Adipocyte (in vitro differentiated cells): ENCODE measurements at regions not wholly inside any gene's neighbourhood (a gene's known extent, or its start where the extent isn't known, plus 50 kb on each side); places are given as distances from the start of the nearest gene placed in this dataset.

ENCODE experiments used
- DNase-seq: peaks from one replicate; pipeline ENCODE4 v3.0.0-alpha.2; 2015; ENCODE audit warnings: low read depth
- H3K27me3 ChIP-seq: replicated peaks from 2 replicates; pipeline ENCODE4 v1.7.0; 2013; ENCODE audit warnings: mild to moderate bottlenecking, low read length, moderate library complexity; ENCODE audit not compliant: control insufficient read depth, insufficient read depth
- H3K36me3 ChIP-seq: 2 replicates; pipeline ENCODE4 v1.7.0; 2013; ENCODE audit warnings: low read length, mild to moderate bottlenecking, moderate library complexity; ENCODE audit not compliant: control insufficient read depth, insufficient read depth, severe bottlenecking
- H3K4me1 ChIP-seq: 2 replicates; pipeline ENCODE4 v1.7.0; 2013; ENCODE audit warnings: mild to moderate bottlenecking, low read length, moderate library complexity; ENCODE audit not compliant: control insufficient read depth, insufficient read depth
- H3K4me3 ChIP-seq: 2 replicates; pipeline ENCODE4 v1.7.0; 2013; ENCODE audit warnings: mild to moderate bottlenecking, low read length, moderate library complexity
- H3K9ac ChIP-seq: 2 replicates; pipeline ENCODE4 v1.7.0; 2013; ENCODE audit warnings: mild to moderate bottlenecking, low read length, moderate library complexity
- H3K9me3 ChIP-seq: 2 replicates; pipeline ENCODE4 v1.7.0; 2013; ENCODE audit warnings: mild to moderate bottlenecking, low read length, moderate library complexity; ENCODE audit not compliant: control insufficient read depth

DNA sequence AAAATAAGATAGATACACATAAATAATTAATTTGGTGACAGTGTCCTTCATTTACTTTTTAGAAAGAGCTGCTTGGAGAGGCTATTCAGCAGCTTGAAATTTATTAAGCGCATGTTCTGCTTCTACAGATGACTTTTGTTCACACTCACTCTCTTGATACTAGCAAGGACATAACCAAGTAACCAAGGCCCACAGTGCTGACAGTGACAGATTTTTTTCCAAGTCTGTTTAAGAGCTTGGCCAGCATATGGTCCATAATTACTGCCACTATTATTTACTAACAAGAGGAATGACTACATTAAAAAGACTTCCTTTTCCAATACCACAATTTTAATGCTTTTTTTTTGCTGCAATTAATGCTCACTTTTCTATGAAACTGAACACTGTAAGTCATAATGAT is 673.7 kb upstream of the MIR17HG start:
- Histone ChIP-seq H3K36me3 (no peaks in the 10 kb centered on the region), H3K4me1 (peaks cover 5% of the 10 kb centered on the region), H3K4me3 (no peak overlapping the region), H3K9me3 (no peaks in the 10 kb centered on the region), H3K9ac (no peak overlapping the region), H3K27me3 (no peaks in the 10 kb centered on the region)
- DNase-seq = no peak

GRCh38 chr13:90675129-90675528 is 672.4 kb upstream of the MIR17HG start:
- Histone ChIP-seq H3K9me3 (no peaks in the 10 kb centered on the region), H3K27me3 (no peaks in the 10 kb centered on the region), H3K9ac (no peak overlapping the region), H3K4me1 (peaks cover 5% of the 10 kb centered on the region), H3K4me3 (no peak overlapping the region), H3K36me3 (no peaks in the 10 kb centered on the region)
- no peak for DNase-seq

- H3K9me3 ChIP-seq = no peaks in the 10 kb centered on the region
- no peak overlapping the region for H3K9ac ChIP-seq
- H3K36me3 ChIP-seq = no peaks in the 10 kb centered on the region
- no peak for DNase-seq
- peaks cover 12% of the 10 kb centered on the region for H3K4me1 ChIP-seq
- no peaks in the 10 kb centered on the region for H3K27me3 ChIP-seq
- no peak overlapping the region for H3K4me3 ChIP-seq
Observed at GRCh38 chr13:90680826-90681225, 666.7 kb upstream of the MIR17HG start.

DNA sequence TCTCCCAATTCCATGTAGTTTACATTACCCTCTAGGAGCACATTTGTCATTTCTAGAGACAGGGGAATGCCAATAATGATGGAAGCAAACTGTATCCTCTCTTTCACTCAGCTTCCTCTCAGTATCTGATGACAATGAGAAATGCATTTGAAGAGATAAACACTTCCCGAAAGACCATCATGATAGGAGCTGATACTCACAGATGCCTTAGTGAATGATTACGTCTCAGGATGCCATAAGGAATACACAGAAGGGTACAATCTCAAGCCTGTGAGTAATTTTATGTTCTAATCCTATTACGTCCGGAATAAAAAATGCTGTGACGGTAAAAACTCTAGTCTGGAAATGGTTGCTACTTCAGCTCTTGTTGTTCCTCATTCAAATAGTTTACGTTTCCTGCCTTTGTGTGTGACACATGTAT is 663.8 kb upstream of the MIR17HG start:
- Histone ChIP-seq H3K36me3 (no peaks in the 10 kb centered on the region), H3K27me3 (no peaks in the 10 kb centered on the region), H3K9me3 (no peaks in the 10 kb centered on the region), H3K4me1 (peaks cover 23% of the 10 kb centered on the region), H3K9ac (no peak overlapping the region), H3K4me3 (no peak overlapping the region)
- no peak for DNase-seq

GRCh38 chr13:90686442-90686841 is 661.0 kb upstream of the MIR17HG start:
- H3K4me3 ChIP-seq = peak overlapping the region; percentile 44
- H3K27me3 ChIP-seq = no peaks in the 10 kb centered on the region
- peak overlapping the region; percentile 59 for H3K9ac ChIP-seq
- DNase-seq = peak; percentile 62
- H3K4me1 ChIP-seq = peaks cover 41% of the 10 kb centered on the region
- H3K36me3 ChIP-seq = no peaks in the 10 kb centered on the region
- no peaks in the 10 kb centered on the region for H3K9me3 ChIP-seq

GRCh38 chr13:90689111-90689510 is 658.4 kb upstream of the MIR17HG start:
- no peak for DNase-seq
- Histone ChIP-seq H3K4me1 (peaks cover 49% of the 10 kb centered on the region), H3K4me3 (no peak overlapping the region), H3K27me3 (no peaks in the 10 kb centered on the region), H3K9ac (no peak overlapping the region), H3K9me3 (no peaks in the 10 kb centered on the region), H3K36me3 (no peaks in the 10 kb centered on the region)

GRCh38 chr13:90690458-90691080 is 656.9 kb upstream of the MIR17HG start:
- Histone ChIP-seq H3K36me3 (no peaks in the 10 kb centered on the region), H3K9ac (peak overlapping the region; percentile 75), H3K4me1 (peaks cover 43% of the 10 kb centered on the region), H3K9me3 (no peaks in the 10 kb centered on the region), H3K27me3 (no peaks in the 10 kb centered on the region), H3K4me3 (no peak overlapping the region)
- peak; percentile 45 for DNase-seq

GRCh38 chr13:90696254-90696653 is 651.2 kb upstream of the MIR17HG start:
- Histone ChIP-seq H3K9ac (peak overlapping the region; percentile 39), H3K4me1 (peaks cover 20% of the 10 kb centered on the region), H3K9me3 (no peaks in the 10 kb centered on the region), H3K36me3 (no peaks in the 10 kb centered on the region), H3K4me3 (peak overlapping the region; percentile 8), H3K27me3 (no peaks in the 10 kb centered on the region)
- DNase-seq = peak; percentile 12

DNA sequence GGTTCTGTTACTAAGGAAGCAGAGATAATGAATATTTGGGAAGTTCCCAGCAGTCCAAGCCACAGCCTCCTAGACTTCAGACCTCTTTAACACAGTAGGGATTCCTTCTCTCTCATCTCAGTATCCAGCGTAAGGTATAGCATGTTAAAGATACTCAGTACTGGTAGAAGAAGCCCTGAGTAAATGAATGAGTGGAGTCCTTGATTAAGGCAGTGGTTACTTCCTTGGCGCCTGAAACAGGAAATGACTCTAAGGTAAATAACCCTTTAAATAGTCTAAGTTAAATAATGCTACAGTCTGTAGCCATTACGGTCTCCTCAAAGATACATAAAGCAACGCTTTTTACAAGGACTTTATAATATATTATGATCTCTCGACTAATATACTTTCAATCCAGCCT is 650.8 kb upstream of the MIR17HG start:
- Histone ChIP-seq H3K4me3 (peak overlapping the region; percentile 8), H3K27me3 (no peaks in the 10 kb centered on the region), H3K9me3 (no peaks in the 10 kb centered on the region), H3K4me1 (peaks cover 16% of the 10 kb centered on the region), H3K36me3 (no peaks in the 10 kb centered on the region), H3K9ac (peak overlapping the region; percentile 39)
- DNase-seq = no peak

- H3K9me3 ChIP-seq = no peaks in the 10 kb centered on the region
- H3K9ac ChIP-seq = no peak overlapping the region
- H3K27me3 ChIP-seq = no peaks in the 10 kb centered on the region
- no peaks in the 10 kb centered on the region for H3K36me3 ChIP-seq
- H3K4me1 ChIP-seq = peaks cover 11% of the 10 kb centered on the region
- no peak overlapping the region for H3K4me3 ChIP-seq
- DNase-seq = no peak
Observed at GRCh38 chr13:90700340-90700739, 647.1 kb upstream of the MIR17HG start.

DNA sequence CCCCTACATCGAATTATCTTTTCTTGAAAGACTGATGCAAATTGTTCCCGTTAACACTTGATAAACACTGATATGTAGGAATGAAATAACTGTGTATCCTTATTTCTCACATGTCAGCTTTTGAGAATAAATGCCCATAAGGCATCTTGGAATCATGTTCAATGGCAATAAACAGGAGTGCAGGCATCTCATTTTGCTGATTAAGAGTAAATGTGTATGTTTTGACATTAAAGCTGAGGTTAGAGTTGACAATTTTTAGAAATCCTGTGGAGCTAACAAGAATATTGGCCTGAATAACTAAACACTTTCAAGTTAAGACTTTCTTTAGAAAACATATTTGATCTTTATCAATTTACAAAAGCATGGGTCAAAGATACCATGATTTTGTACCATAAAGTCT is 646.2 kb upstream of the MIR17HG start:
- Histone ChIP-seq H3K9me3 (no peaks in the 10 kb centered on the region), H3K27me3 (no peaks in the 10 kb centered on the region), H3K4me3 (no peak overlapping the region), H3K9ac (no peak overlapping the region), H3K4me1 (peaks cover 10% of the 10 kb centered on the region), H3K36me3 (no peaks in the 10 kb centered on the region)
- DNase-seq = no peak

DNA sequence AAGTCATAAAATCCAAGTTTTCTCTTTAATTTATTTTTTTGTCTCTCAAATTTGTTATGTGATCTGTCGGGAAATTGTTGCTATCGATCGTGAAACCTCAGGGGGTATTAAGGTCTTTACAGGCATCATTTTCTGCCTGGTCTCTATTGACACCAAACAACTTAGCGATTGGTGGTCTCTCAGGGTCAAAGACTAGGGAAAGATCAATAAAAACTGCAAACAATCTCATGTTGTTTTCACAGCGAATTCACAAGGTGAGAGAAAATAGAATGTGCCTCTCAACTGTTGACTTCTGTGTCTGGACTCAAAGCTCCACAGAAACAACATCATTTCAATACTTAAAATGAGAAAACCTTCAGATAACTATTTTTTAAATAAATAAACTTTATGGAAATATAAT is 645.4 kb upstream of the MIR17HG start:
- H3K9me3 ChIP-seq = no peaks in the 10 kb centered on the region
- DNase-seq = no peak
- H3K4me3 ChIP-seq = no peak overlapping the region
- no peaks in the 10 kb centered on the region for H3K36me3 ChIP-seq
- H3K4me1 ChIP-seq = peaks cover 2% of the 10 kb centered on the region
- no peaks in the 10 kb centered on the region for H3K27me3 ChIP-seq
- H3K9ac ChIP-seq = no peak overlapping the region
